ENCODE measurements at regions not wholly inside any gene's neighbourhood (a gene's known extent, or its start where the extent isn't known, plus 50 kb on each side); places are given as distances from the start of the nearest gene placed in this dataset.

DNA sequence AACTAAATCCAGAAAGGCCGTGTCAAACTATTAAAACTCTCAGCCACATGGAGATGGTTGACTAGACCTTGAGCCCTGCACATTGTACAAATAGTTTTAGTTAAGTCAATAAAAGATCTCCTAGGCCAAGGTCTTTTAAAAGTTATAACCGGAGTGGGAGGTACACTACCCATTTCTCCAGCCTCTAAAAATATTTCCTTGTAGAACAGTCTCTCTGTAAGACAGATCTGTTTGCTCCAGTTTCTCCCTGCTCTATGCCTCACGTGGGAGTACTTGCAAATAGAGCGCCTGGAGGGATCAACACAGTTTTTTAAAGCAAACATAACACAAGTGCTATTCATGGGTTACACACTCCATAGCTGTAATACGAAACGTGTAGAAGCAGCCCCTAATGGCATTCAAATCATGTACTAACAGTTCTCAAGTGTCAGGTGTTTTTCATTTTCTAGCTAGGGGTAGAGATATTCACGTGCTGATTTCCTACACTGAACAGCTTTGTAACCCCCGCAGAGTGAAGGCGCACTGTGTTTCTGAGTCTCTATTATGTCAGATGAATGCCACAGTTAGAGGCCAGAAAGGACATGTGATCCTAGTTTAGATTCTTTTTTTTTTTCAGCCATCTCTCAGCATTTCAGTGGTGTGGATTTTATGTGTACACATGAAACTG, 703.4 kb upstream of the GRAMD2B start:
- no peak for DNase-seq

DNA sequence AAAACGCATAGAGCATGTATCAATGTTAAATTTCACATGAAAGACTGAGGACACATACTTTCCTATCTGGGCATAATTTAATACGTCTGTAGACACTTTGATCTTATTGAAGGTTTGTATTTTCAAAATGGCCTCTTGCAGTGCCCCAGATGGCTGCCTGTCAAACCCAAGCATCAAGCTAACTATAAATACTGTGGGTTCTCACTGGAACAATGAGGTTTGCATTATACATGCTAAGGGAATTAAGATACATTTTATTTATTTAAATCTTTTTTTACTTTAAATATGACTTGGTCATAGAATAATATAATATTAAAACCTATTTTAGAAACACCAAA, 702.9 kb upstream of the GRAMD2B start:
- DNase-seq = no peak

DNA sequence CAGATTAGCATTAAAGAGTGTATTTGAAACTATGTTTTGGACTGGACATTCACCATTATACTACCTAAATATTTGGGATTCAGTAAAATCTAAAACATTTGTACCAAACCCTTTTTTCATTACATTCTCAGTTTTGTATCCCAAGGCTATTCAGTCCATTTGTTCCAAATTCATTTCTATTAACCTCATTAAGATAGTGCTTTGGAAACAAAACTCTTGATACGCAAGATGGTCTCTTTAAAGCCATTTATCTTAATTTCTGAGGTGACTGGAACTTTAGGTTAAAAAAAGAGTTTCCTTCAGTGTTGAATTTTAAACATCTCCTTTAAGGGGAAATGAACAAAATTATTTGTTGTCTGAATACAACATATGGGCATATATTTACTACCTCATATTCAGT, 702.5 kb upstream of the GRAMD2B start:
- DNase-seq = no peak

DNA sequence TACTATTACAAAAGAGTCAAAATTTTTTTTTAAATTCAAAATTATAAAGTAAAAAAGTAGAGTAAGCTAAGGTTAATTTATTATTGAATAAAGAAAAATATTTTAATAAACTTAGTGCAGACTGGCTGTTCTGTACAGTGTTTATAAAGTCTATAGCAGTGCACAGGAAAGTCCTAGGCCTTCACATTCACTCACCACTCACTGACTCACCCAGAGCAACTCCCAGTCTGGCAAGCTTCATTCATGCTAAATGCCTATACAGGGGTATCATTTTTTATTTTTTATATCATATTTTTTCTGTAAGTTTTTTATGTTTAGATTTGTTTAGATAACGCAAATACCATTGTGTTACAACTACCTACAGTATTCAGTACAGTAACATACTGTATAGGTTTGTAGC, 700.7 kb upstream of the GRAMD2B start:
- no peak for DNase-seq

DNA sequence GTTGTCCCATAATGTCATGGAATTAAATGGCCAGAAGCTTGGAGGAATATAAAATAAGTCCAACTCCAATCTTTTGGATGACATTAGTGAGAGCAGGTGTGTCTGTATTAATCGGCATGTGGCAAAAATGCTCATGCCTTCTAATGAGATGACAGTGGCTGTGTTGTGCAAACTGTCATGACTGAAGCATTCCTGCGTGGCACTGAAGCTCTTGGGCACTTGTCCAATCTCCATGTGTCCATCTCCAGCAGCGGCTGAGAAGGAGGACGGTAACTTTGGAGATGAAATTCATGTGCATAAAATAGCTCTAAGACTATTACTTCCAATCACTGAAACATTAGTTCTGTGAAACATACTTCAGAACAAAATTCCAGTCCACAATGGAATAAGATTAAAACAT, 697.5 kb upstream of the GRAMD2B start:
- DNase-seq = no peak

DNA sequence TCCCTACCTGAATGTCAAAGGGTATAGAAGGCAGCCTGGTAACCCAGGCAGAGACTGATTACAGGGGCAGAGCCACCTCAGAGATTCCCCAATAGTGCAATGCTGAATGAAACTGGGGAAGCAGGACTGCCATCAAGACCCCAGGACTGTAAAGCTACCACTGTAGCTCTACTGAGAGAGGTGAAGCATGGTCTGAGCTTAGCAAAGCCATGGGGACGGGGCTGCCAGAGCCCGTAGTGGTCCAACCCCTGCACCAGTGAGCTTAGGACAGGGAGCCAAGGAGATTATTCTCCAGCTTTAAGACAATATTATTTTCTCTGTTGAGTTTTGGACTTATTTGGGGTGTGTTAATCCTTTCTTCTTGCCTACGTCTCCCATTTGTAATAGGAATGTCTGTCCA, 679.3 kb upstream of the GRAMD2B start:
- no peak for DNase-seq

DNA sequence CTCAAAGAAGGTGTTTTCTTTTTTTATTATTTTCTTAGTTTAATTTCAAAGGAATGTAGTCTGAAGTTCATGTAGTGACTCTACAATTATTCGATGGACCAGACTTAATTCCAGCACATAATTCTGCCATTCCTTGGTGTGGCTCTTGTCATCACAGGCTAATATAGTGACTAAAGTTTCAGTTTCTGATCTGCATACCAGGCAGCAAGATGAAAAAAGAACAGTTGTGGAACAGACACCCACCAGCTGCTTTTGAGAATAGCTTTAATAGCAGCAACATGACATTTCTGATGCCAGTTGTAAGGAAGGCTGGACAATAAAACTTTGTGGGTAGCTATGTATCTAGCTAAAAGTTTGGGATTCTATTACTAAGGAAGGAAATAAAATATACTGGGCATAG, 676.3 kb upstream of the GRAMD2B start:
- no peak for DNase-seq

DNA sequence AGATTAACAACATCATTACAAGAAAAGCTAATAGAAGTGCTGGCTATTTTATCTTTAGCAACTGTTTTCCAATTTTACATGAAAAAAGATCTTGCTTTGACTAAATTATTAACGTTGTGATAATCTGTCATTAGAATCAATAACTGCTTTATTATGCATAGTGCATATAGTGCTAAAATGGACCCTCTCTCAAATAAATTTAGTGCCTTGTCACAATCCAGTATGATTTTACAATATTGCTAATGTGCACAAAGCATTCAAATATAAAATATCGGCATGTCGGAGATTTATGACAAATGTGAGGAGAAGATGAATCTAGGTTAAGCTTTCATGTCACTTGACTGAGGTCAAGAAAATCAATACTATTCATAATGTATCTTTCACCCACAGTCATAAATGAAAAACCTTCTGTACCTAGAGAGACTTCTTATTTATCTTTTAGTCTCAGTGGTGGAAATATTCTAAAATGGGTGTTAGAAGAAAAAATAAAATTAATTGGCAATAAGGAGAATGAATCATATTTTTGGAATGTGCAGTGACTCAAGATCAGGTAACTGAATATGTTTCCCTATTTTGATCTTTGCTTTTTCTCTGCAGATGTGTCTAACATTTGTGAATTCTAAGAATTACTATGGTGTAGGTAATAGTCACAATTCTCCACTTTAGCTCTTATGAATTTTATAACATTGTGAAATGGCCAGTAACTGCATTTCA, 672.9 kb upstream of the GRAMD2B start:
- no peak for DNase-seq

DNA sequence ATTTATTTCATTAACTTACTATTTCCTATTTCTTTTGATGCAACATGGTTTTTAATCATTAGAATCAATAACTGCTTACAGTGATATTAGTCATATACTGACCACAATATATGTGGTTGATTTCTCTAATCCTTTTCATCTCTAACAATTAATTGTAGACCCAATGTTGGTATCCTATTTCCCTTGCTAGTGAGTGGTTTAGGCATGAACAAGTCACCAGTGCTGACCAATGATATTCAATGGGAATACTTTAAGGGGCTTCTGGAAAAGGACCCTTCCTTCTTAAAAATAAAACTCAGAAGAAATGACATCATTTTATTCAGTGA, 672.4 kb upstream of the GRAMD2B start:
- no peak for DNase-seq

DNA sequence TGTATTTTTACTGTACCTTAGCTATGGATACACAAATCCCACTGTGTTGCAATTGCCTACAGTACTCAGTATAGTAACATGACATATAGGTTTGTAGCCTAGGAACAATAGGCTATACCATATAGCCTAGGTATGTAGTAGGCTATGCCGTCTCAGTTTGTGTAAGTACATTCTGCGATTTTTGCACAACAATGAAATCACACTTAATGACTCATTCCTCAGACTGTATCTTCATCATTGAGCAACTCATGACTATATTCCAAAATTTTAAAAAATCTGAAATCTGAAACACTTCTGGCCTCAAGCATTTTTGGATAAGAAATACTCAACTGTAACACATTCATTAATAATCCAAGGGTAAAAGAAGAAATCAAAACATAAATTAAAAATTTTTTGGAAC, 666.8 kb upstream of the GRAMD2B start:
- DNase-seq = no peak

DNA sequence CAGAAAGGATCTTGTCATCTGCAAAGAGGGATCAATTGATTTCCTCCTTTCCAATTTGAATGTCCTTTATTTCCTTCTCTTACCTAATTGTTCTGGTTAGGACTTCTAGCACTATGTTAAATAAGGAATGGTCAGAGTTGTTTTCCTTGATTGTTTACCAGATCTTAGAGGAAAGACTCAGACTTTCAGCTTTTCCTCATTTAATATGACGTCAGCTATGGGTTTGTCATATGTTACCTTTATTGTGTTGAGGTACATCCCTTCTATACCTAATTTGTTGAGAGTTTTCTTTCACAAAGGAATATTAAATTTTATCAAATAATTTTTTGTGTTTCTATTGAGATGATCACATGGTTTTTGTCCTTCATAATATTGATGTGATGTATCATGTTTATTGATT, 656.5 kb upstream of the GRAMD2B start:
- DNase-seq = no peak

DNA sequence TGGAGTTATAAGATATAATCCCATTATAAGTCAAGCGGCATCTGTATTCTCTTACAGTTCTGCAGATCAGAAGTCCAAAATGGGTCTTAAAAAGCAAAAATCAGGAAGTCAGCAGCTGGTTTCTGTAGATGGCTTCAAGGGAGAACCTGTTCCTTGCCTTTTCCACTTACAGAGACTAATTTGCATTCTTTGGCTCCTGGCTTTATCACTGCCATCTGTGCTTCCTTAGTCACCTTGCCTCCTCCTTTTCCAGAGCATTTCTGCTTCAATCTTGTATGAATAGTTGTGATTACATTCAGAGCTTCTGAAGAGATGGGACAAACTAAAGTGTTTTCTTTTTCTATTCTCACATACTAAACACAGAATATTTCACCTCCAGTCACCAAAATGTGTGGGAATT, 647.3 kb upstream of the GRAMD2B start:
- DNase-seq = no peak

DNA sequence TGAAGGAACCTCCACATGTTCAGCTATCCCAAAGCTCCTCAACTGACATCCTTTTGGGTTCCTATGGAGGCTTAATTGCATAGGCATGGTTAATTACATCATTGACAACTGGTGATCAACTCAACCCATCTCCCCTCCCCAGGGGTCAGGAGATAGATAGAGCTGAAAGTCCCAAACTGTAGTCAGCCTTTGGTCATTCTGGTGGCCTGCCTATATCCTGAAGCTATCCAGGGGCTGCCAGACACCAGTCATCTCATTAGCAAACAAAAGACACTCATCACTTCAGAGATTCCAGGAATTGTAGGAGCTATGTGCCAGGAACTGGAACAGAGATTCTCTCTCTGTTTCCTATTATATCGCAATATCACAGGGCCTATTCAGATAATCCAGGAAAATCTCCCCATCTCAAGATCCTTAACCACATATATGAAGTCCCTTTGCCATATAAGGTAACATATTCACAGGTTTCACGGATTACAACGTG, 646.5 kb upstream of the GRAMD2B start:
- no peak for DNase-seq

DNA sequence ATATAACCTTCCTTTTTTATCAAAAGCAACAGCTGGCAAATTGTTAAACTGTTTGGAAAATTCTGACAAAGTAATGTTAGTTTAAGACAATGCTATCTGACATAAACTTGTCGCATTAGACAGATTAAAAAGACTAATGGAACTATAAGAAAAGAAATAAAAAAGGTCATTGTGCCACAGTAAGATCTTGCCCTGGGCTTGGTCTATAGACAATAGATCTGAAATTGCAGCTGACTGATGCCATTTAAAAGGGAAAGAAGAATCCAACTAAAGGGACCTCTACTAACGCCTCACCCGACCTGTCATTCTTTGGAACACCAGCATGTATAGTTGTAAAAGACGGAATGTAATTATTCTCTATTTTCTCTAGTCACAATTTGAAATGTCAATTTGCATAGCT, 644.4 kb upstream of the GRAMD2B start:
- no peak for DNase-seq

DNA sequence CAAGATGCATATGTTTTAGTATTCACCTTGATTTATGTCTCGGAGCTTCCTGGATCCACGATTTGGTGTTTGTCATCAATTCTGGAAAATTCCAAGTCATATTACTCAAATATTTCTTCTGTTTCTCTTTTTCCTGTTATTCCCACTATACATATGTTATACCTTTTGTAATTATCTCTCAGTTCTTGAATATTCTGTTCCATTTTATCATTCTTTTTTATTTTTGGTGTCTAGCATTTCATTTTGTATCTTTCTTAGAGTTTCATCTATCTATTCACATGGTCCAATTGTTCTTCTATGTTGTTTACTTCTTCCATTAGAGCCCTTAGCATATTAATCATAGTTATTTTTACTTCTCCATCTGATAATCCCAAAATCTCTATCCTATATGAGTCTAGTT, 637.8 kb upstream of the GRAMD2B start:
- no peak for DNase-seq

DNA sequence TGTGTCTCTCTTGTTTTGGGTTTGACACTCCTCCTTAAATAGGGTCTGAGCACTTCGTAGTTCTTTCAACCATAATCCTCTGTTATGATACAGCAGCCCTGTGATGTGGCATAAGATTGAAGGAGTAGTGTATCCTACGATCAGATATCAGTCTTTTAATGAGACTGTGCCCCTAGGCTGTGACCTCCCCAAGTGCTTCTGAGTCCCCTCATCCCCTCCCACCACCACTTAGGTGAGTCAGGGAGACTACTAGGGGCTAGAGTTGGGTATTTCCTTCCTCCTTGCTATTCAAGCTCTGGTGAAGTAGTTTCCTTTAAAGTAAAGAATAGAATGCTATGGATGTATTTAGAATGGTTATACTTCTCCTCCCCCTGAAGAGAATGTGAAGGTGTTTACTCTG, 637.2 kb upstream of the GRAMD2B start:
- DNase-seq = no peak

DNA sequence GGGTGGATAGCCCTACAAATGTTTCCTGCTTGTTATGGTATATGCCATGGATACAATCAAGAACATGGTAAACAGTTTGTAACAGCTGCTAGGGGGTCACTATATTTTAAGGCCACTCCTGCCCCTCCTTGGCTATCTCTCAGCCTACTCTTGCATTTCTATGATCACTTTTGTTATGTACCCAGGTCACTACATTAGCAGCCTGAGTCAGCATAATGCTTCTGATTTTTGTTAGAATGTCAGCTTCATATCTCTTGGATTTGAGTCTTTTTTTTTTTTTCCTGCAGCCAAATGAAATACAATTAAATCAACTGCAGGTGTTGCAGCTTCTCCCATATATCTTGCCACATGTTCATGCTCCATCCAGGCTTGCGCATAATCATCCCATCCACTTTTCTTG, 629.7 kb upstream of the GRAMD2B start:
- no peak for DNase-seq

DNA sequence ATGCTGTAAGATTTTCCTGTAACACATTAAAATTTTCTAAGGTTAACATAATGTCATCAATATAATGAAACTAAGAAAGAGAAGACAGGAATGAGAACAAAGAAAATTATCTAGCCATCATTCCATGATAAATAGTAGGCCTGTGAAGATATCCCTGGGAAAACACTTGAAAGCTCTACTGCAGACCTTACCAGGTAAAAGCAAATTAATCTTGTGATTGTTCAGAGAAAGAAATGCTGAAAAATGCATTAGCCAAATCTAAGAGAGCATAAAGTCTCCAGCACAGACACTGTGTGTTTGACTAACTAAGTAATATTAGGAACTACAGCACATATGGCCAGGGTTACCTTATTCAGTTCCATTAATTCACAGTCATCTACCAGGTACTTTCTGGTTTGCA, 628.3 kb upstream of the GRAMD2B start:
- no peak for DNase-seq

DNA sequence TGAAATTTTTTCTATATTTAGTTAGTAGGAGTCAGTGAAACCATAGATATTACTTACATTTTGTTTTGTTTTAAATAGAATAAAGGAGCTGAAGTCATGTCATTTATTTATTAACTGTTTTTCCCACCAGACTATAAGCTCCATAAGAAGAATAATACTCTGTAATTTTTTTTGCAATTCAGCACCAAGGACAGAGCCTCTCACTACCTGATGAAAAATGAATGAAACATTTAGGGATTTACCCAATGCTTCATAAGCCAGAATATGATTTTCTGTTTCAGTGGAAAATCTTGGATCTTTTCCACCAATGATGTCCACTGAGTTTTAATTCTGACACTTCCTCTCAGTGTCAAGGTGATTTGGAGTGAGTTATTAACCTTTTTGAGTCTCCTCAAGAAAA, 624.9 kb upstream of the GRAMD2B start:
- no peak for DNase-seq

DNA sequence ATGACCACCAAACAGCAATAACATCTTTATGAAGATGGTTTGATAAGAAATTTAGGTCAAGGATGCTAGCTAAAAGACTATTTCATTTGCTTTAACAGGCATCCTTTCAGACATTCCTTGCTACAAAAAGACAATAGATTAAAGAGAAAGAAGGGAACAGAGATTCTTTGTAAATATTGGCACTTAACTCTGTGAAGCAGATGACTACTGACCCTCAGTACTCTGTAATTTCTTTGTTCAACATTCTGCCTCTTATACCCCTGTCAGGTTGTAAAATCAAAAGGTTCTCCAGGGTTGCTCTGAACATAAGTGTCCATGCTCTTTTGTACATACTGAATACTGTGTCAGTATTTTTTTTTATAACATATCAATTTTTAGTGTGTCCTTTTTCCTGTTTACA, 610.6 kb upstream of the GRAMD2B start:
- DNase-seq = no peak

DNA sequence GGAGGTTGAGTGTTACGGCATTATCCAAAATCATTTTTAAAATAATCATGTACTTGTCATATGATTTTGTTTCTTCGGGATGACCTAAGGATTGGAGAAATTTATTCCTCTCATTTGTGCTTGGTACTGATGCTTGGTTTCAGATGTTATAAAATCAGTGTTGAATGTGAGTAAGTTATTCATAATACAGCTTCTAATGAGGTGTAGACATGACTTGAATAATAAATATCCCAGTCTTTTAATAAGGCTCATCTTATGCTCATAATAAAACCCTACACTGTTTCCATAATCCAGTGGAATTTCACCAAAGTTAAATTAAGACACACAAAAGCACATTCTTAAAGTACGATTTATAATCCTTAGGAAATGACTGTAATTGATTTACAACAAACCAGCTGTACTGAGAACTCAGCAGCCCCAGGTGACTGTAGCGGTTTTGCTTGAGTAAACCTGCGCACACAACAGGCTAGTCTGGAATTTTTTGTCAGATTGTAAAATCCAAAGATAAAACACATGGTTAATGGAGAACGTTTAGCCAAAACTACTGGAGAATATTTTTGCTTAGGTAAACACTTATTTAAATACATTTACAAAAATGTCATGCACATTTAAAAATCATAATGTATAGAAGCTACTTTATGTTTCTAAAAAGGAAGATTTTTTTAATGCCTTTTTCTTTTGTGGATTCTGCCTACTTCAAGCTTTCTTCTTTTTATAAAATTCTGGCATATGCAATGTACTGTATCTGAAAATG, 609.8 kb upstream of the GRAMD2B start:
- DNase-seq = no peak

DNA sequence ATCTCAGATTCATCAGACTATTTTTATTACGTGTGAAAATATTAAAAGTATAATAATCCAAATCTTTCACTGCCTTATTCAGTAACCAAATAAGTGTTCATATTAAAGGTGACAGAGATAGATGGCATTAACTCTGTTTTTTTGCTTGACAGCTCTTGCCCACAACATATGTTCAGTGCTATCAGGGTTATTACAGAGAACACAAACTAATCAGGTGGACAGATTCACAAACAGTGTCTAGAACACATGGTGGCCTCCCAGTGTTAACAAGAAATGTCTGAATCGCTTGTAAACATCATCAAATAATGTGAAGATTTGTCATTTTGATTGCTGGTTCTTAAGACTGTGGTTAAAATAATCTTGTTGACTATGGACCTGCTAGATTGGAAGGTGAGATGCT, 609.1 kb upstream of the GRAMD2B start:
- no peak for DNase-seq

DNA sequence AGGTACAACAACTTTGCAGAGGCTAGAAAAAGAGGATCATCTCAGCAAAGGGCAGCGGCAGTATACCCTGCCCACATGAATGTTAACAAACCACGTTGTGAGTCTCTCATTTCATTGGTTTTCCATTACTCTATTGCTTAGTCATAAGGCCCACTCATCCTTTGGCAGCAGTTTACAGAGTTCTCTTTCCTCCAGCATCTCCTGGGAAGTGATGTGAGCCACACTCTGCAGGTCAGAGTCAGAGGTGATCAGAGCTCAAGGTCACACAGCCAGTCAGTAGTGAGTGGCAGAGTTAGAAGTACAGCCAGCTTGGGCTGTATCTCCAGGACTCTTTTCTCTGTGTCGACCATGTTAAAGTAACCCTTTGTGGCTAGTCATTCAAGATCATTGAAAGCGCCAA, 599.6 kb upstream of the GRAMD2B start:
- DNase-seq = no peak

DNA sequence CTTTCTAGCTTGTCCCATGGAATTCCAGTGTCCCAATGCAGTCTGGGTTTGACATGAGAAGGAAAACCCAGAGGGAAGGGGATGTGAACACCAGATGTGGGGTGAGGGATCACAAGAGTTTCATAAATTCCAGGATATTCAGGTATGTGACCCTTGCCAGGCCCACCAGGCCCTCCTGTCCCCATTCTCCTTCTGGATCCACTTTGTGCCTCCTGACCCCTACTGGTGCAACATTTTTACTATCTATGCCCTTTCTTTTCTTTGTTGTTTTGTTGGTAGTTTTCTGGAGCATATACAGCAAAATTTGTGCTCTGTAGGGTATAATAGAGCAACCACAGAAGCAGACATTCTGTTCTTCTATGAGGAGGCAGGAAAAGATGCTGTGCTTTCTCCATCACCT, 597.0 kb upstream of the GRAMD2B start:
- DNase-seq = no peak

DNA sequence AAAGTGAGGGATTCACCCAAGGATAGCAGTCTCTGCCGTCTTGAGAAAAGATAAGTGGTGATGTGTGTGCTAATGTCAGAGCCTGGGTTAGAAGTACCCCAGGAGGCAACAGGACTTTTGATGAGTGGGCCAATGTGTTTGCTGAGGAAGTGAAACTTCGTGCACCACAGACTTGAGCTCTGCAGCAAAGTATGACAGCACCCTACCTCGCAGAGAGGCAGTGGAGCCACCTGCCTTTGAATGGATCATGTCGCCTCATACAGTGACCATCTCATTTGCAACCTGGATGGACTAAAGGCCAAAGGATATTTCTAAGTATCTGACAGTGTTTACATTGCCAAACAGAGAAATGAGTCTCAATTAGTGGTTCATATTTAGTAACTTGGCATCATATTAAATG, 593.9 kb upstream of the GRAMD2B start:
- no peak for DNase-seq
